GM10248 (cell line): ENCODE measurements at regions not wholly inside any gene's neighbourhood (a gene's known extent, or its start where the extent isn't known, plus 50 kb on each side); places are given as distances from the start of the nearest gene placed in this dataset.

Experiments used
- CTCF ChIA-PET: fragments of 300-600 bp; sonication (Branson Sonifier 250); formaldehyde crosslinking; extraction: SDS; loops from one replicate; lab custom pipeline; 2021; ENCODE audit warnings: antibody characterized with exemption; lab: Yijun Ruan, JAX
- POLR2A ChIA-PET: fragments of 350-650 bp; sonication (Branson Sonifier 250); formaldehyde crosslinking; extraction: SDS; loops from one replicate; lab custom pipeline; 2020; ENCODE audit warnings: antibody characterized with exemption; lab: Yijun Ruan, JAX
- DNase-seq: peaks from one replicate; pipeline ENCODE4 v3.0.0; 2012; ENCODE audit errors: extremely low spot score
- TF ChIP-seq, protein P1 (sequence below): IDR thresholded peaks from 2 replicates; pipeline ENCODE4 v1.5.1; 2012; ENCODE audit warnings: mild to moderate bottlenecking, low read depth; ENCODE audit errors: extremely low read depth, missing control alignments, control extremely low read depth

DNA sequence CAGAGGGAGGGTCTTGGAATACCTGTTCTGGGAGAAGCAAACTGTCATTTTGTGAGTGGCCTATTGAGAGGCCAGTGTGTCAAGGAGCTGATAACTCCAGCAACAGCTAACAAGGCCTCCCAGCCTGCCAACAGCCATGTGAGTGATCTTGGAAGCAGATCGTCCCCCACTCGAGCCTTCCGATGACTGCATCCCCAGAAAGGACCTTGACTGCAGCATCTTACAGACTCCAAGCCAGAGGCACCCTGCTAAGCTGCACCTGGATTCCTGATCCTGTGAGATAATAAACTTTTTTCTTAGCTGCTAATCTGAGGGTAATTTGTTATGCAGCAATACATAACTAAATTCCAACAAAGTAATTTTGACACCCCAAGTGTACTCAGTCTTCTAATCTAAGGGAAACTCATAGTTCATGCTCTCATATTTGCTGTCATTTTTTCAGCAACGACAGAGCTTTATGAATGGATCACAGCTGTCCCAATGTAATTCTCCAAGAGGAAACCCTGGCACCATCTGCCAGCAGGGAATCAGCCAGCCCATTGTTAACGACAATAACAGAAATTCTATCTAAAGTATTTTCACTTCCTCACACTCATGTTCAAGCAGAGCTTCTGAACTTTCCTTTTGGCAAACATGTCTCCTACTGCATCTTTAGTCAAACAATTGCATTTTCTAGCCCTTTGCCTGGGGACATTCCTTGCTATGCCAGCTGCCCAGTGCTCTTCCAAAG is 470.2 kb upstream of the BTBD3 start:
- POLR2A ChIA-PET: no interaction called here
- DNase-seq: no peak
- CTCF ChIA-PET: interaction anchor here (0.8 to 1.2 kb wide), 3 partner anchors 11 to 96 kb away, joined by 3 read pairs; no protein-coding TSS in a partner anchor
- TF ChIP-seq, protein P1, sequence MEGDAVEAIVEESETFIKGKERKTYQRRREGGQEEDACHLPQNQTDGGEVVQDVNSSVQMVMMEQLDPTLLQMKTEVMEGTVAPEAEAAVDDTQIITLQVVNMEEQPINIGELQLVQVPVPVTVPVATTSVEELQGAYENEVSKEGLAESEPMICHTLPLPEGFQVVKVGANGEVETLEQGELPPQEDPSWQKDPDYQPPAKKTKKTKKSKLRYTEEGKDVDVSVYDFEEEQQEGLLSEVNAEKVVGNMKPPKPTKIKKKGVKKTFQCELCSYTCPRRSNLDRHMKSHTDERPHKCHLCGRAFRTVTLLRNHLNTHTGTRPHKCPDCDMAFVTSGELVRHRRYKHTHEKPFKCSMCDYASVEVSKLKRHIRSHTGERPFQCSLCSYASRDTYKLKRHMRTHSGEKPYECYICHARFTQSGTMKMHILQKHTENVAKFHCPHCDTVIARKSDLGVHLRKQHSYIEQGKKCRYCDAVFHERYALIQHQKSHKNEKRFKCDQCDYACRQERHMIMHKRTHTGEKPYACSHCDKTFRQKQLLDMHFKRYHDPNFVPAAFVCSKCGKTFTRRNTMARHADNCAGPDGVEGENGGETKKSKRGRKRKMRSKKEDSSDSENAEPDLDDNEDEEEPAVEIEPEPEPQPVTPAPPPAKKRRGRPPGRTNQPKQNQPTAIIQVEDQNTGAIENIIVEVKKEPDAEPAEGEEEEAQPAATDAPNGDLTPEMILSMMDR: no peak

DNA sequence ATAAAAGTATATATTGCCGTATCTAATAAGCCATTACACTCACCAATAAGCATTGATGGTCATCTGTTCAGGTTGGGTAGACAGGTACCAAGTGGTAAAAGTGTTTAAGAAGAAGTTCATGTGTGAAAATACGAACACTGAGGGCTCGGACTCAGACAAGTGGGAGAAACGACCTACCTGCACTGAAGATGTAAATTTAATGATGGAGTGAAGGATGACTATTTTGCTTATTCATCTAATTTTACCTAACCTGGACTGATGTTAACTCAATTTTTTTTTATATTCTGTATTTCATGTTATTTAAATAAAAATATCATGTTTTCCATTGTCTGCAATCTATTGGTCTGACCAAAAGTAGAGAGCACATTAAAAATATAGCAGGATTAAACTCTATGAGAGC is 469.1 kb upstream of the BTBD3 start:
- POLR2A ChIA-PET: no interaction called here
- CTCF ChIA-PET: interaction anchor here (1.1 to 1.2 kb wide), 2 partner anchors 8 to 10 kb away, joined by 3 to 4 read pairs; no protein-coding TSS in a partner anchor

DNA sequence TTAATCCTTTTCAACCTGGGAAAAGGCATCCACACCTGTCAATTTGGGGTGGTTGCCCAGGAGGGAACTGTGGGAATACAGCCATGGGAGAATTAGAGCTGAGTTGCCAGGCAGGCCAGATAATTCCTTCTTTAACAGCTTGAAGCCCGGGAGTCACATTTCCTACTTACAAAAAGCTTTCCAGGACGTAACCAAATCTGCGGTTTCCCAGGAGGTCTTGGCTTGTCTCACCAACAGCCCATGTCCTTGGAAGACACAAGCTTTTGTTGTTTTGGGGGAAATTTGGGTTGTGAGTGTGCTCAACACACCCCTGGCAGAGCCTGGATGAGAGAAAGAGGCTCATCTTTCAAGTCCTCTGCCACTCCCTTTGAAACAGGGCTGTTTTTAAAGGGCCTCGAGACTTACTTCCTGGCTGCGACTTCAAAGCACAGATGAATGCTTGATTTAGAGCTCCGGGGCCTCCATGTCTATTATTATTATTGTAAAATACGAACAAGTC is 465.9 kb upstream of the BTBD3 start:
- CTCF ChIA-PET: no interaction called here
- TF ChIP-seq, protein P1: no peak
- POLR2A ChIA-PET: no interaction called here
- DNase-seq: no peak

More for the DNA sequence above, 469.1 kb upstream of the BTBD3 start:
- TF ChIP-seq, protein P1: no peak
- DNase-seq: no peak

DNA sequence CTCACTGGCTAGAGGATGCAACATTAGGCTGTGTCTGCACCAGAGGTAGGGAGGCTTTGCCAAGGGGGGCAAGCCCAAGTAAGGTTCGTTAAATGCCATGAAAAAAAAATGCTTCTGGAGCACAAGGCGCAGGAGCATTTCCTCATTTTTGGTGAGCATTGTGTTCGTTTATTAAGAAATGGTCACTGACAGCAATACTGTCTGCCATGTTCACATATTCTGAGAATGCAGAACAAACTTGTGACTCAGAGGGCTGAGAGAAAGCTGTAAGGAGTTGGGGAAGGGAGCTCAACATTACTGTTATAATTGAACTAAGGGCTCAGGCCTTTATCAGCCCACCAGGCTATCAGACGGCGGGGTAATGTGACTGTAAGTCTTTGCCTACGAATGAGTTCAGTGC is 465.4 kb upstream of the BTBD3 start:
- CTCF ChIA-PET: interaction anchor here (0.9 kb wide), 1 partner anchor 19 kb away, joined by 3 read pairs; no protein-coding TSS in a partner anchor
- POLR2A ChIA-PET: no interaction called here
- no peak for DNase-seq
- TF ChIP-seq, protein P1: no peak

DNA sequence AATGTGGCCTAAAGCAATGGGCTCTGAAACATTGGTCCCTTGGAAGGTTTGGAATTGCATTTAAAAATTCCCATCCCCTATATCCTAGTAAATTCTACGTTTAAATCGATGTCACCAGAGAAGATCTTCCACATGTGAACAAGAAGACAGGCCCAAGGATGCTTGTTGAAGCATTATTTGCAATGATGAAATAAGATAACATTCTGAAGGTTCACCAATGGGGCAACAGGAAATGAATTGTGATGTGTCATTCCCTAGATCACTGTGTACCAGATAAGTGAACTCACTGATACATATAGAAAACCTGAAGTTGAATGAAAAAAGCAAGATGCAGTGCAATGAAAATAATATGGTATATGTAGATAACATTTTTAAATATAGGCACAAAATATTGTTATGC is 464.3 kb upstream of the BTBD3 start:
- CTCF ChIA-PET: interaction anchor here (0.9 kb wide), 1 partner anchor 18 kb away, joined by 3 read pairs; no protein-coding TSS in a partner anchor
- TF ChIP-seq, protein P1: no peak
- POLR2A ChIA-PET: no interaction called here
- no peak for DNase-seq

DNA sequence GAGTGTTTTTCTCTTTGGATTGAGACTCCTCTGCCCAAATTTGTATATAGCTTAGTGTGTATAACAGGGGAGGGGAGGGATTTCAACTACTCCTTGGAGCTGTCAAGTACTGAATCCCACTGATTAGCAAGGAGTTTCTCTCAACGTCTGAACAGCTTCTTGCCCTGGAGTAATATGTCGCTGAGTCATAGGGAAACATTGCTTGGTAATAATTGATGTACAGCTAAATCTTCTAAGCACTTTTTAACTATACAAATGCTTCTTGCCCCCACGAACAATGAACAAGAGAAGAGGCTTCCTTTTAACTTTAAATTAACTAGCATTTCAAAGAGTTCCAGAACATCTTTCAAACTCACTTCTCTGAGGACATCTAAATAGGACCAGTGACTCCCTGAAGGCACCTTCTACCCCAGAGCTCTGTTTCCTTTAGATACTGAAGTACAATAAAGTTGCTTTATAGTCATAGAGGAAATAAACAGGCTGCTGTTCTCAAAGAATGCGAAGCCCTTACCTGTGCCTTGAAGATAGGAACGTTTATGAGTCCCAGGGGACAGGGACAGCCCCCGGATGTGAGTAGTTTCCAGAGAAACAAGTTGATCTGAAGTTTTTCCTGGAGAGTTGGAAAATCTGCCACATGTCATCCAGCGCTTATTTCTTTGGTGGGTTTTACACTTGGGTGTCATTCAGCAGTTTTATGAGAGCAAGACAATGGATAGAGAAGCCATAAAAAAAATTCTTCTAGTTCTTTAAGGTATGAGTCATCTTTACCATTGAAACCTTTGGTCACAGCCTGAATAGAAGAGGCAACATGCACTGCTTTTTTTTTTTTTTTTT is 462.5 kb upstream of the BTBD3 start:
- ChIA-PET POLR2A (no interaction called here), CTCF (no interaction called here)
- DNase-seq: peak; percentile 14
- TF ChIP-seq, protein P1: no peak
